Bone marrow (tissue), 2 donors: ENCODE measurements at regions not wholly inside any gene's neighbourhood (a gene's known extent, or its start where the extent isn't known, plus 50 kb on each side); places are given as distances from the start of the nearest gene placed in this dataset.
"Not testable (repeated sequence)": the region's sequence is repeated elsewhere in the genome, so short reads cannot be mapped to it uniquely, and the experiment has no call there.

Experiments used
- DNase-seq, 2 donors: peaks; one replicate each; lab custom pipeline; 2025; lab: John Stamatoyannopoulos, UW

DNA sequence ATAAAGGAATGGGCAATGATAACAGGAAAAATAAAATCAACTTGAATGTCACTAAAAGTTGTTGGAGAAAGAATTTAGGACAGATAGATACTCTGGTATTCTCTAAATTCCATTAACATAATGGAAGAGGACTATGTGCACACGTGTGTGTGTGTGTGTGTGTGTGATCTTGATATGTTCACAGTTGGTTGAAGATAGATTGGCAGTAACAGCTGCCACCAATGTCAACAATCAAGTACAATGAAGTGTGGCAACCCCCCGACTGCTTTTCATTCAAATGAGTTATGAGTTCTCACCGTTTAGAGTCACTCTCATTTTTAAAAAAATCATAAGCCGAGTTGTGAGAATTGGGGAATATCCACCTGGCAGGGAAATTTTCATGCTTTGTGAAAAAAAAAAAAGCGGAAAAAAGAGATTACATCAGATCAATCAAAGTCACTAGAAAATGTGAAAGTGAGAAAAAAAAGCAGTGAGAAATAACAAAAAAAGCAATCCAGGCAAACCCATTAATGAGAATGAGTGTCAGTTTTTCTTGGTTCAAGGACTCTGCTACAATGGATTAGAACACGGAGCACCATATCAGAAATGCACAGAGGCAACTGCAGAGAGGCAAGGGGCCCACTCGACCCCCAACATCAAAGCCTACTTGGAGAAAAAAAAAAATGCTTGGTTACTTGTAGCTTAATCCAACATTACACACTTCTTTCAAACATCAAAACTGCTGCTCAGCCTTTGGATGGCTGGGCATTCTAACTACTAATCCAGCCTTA, 414.9 kb upstream of the PITX2 start:
- no peak for DNase-seq

DNA sequence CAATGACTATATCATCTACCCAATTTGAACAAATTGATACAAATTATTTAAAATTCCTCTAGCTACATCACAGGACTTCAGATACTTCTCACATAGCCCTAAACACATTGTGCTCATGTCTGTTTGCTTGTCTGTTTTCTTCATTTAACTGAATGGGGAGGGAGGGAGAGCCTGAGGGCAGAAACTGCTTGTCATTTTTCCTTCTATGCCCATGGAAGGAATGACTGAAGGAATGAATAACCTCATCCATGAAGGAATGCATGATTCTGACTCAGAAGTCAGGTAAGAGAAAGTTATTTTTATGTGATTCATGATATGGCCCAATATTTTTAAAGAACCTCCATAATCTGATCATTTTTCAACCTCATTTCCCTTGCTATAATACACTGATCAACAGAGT, 418.0 kb upstream of the PITX2 start:
- DNase-seq: no peak

DNA sequence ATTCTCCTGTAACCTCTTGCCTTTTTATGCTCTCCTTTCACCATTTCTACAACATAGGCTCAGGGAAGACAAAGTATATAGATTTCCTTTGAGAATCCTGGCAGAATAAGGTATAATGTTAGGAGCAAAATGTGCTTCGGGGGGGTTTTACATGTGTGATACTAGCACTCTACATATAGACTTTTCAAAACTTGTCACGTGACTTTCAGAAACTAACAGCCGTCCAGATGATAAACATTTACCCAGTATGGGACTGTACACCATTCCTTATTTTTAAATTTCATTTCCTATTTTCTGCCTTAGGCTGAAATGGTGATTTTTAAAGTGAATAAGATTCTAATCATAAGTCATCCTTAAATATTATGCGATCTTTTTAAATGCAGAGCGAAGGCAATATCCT, 420.4 kb upstream of the PITX2 start:
- DNase-seq: no peak

DNA sequence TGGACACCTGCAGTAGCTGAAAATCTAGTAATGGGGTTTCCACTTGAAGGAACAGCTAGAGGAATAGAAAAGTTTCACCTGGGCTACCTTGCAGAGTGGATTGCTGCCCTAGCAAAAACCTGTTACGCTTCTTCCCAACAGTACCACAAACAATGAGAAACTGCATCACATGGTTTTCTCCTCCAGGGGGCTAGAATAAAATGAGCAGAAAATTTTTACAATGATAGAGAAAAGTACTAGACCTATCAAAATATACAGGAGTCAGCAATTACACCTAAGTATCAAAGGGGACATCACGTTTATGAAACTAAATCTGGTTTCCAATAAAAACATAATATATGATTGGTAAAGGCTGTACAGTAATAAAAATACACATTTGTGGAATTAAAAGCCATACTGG, 423.1 kb upstream of the PITX2 start:
- DNase-seq: no peak

DNA sequence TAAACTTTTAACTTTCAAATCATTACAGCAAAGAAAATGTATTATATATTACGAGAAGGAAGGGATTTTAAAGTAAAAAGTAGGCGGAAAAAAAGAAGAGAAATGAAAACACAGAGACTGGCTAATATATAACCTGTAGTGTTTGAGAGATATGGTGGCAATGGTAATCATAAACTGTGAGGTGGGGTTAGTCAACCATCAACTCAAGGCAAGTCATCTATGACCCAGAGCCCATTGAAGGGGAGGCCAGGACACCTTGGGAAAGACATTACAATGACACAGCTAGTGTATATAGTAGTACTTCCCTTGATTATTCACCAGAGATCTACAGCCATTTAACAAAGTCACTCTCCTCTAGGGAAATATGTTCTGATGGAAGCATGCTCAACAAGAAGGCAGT, 423.9 kb upstream of the PITX2 start:
- no peak for DNase-seq

DNA sequence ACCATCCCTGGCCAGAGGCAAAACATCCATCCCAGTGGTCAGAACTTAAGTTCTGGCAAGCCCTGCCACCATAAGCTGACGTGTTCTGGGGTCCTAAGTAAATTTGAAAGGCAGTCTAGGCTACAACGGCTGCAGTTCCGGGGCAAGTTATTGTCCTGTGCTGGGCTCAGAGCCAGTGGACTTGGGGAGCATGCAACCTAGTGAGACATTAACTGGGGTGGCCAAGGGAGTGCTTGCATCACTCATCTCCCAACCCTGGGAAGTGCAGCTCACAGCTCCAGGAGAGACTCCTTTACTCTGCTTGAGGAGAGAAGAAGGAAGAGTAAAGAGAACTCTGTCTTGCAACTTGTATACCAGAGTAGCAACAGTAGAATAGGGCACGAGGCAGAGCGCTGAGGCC, 425.4 kb upstream of the PITX2 start:
- no peak for DNase-seq

GRCh38 chr4:111064342-111064993, 441.6 kb upstream of the PITX2 start:
- DNase-seq: no peak

GRCh38 chr4:111066001-111066400, 443.1 kb upstream of the PITX2 start:
- DNase-seq: no peak

- DNase-seq: no peak
These were observed 443.6 kb upstream of the PITX2 start for GRCh38 chr4:111066447-111066846.

GRCh38 chr4:111066887-111067286, 444.0 kb upstream of the PITX2 start:
- DNase-seq: no peak

GRCh38 chr4:111068883-111069282, 446.0 kb upstream of the PITX2 start:
- no peak for DNase-seq

- no peak for DNase-seq
These were observed 447.5 kb upstream of the PITX2 start for GRCh38 chr4:111070390-111070789.

DNA sequence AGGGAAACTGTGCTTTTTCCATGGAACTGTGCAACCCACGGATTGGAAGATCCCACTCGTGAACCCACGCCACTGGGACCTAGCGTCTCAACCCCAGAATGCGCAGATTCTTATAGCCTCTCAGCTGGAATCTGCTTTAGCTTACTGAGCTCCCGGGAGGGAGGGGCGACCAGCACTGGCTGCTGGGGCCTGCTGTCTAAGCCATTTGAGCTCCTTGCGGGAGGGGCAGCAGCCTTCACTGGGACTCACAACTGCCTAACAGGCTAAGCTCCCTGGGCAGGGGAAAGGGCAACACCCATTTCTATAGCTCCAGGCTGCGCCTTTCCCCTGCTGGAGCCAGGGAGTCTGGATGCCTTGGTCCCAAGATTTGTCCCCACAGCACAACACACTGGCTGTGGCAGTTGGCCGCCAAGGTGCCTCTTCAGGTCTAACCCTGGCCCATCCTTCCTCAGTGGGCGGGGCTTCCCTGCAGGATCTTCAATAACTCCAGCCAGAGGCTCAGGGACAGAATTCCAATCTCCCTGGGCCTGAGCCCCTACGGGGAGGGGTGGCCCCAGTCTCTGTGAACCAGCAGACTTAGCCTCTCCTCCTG, 451.7 kb upstream of the PITX2 start:
- DNase-seq: no peak

DNA sequence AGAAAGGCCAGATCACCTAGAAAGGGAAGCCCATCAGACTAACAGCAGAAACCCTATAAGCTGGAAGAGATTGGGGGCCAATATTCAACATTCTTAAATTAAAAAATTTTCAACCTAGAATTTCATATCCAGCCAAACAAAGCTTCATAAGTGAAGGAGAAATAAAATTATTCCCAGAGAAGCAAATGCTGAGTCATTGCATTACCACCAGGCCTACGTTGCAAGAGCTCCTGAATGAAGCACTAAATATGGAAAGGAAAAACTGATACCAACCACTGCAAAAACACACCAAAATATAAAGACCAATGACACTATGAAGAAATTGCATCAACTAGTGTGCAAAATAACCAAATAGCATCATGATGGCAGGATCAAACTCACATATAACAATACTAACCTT, 453.4 kb upstream of the PITX2 start:
- not testable (repeated sequence) for DNase-seq

GRCh38 chr4:111108153-111108552, 485.3 kb upstream of the PITX2 start:
- no peak for DNase-seq

GRCh38 chr4:111113591-111113990, 490.7 kb upstream of the PITX2 start:
- no peak for DNase-seq

DNA sequence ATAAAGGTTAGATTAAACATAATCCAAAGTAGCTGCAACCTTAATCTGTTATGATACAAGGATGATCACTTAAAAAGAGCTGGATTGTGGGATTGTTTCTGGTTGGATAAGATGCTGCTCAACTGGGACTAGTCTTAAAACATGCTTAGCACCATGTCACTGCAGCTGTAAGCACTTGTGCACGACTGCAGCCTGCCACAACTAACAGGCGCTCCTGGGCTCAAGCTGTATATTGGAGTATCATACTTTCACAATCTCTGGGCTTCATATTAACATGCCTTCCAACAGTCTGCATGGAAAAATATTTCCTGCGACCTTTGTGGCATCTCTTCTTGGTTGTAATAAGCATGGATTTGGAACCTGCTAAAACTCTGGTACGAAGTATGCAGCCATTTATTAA, 493.0 kb upstream of the PITX2 start:
- DNase-seq: no peak

- no peak for DNase-seq
These were observed 497.3 kb upstream of the PITX2 start for GRCh38 chr4:111120191-111120590.

GRCh38 chr4:111126340-111126739, 503.5 kb upstream of the PITX2 start:
- no peak for DNase-seq

GRCh38 chr4:111127841-111128240, 505.0 kb upstream of the PITX2 start:
- DNase-seq: no peak

DNA sequence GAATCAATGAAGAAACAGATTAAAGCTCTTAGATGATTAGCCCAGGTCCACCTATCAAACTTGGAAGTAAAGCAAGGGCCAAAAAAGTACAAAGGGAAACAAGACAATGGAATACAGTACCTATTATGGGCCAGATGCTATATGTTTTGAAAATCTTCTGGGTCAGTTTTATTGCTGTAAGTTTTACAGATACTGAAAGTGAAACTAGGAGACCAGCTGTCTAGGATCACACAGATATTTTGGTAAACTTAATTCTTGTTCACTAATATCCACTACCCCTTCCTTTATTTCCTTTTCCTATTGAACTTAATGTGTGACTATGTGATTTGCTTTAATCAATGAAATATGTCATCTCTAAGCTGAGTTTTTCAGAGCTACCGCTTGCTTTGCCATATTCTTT, 505.4 kb upstream of the PITX2 start:
- no peak for DNase-seq

DNA sequence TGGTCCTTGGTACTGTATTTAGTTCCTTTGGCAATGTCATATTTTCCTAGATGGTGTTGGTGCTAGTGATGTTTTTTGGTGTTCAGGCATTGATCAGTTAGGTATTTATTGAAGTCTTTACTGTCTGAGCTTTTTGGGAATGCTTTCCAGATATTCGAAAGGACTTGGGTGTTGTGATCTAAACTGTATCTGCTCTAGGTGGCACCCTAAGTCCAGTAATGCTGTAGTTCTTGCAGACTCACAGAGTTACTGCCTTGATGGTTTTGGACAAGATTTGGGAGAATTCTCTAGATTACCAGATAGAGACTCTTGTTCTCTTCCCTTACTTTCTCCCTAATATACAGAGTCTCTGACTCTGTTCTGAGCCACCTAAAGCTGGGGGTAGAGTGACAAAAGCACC, 513.6 kb upstream of the PITX2 start:
- no peak for DNase-seq

GRCh38 chr4:111136967-111137366, 514.1 kb upstream of the PITX2 start:
- no peak for DNase-seq

DNA sequence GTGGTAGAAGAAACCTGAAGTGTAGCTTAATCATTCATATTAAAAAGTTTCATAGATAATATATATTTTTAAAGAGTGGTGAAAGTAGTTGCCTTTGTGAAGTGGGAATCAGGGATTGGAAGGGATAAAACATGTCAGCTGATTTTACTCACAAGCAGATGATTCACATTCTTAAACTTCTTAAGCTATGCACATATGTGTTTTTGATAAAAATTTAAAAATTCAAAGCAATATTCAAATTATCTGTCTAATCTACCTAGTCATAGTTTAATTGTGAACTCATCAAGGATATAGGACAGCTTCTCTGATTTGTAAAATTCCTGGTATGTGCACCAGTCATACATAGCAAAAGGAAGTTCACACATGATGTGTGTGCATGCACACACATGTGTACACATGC, 520.6 kb upstream of the PITX2 start:
- DNase-seq: no peak
